ENCODE measurements at regions not wholly inside any gene's neighbourhood (a gene's known extent, or its start where the extent isn't known, plus 50 kb on each side); places are given as distances from the start of the nearest gene placed in this dataset.

DNA sequence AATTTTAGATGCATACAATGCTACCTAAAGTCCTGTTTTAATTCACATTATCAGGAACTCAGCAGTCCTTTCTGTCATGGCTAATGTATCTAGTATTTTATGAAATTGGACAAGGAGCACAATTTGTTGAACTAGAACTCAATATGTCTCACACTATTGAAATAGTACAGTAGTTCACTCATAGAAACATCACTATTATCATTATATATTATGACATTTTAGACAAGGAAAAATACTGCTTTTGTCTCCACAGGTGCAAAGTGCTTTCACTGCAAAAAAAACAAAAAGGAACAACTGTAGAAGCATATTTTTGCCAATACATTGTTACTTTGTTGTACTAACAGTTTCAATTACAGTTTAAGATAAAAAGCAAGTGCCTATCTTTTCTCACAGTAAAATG, 419.2 kb upstream of the CDH19 start:
- Histone ChIP-seq H3K27me3 (ENCODE audit: control insufficient read depth in 2 of 2, insufficient read depth in 2 of 2, low read length in 2 of 2) (no peaks in the 10 kb centered on the region), H3K27ac (ENCODE audit: low read depth, low read length) (no peak overlapping the region), H3K36me3 (ENCODE audit: control insufficient read depth in 2 of 3, insufficient read depth in 3 of 3, low read length in 3 of 3) (no peaks in the 10 kb centered on the region), H3K4me1 (ENCODE audit: control insufficient read depth in 2 of 2, insufficient read depth in 2 of 2, low read length in 2 of 2) (no peaks in the 10 kb centered on the region), H3K4me3 (ENCODE audit: low read length) (no peak overlapping the region), H3K9me3 (ENCODE audit: control insufficient read depth in 2 of 3, low read length in 3 of 3) (no peaks in the 10 kb centered on the region)
- no peak for DNase-seq
- ChIA-PET POLR2A (no interaction called here), CTCF (no interaction called here)
- no peak overlapping the region for H3K4me3 Mint-ChIP-seq
- peaks cover 0 to 5% (median 0%) of the 10 kb centered on the region in 11 donors for H3K9me3 Mint-ChIP-seq
- H3K4me1 Mint-ChIP-seq: no peaks in the 10 kb centered on the region
- H3K36me3 Mint-ChIP-seq: no peaks in the 10 kb centered on the region
- ATAC-seq: no peak
- H3K27me3 Mint-ChIP-seq: no peaks in the 10 kb centered on the region
- no peak overlapping the region for H3K27ac Mint-ChIP-seq
- intact Hi-C loops (cut with micrococcal nuclease): no loop called here

DNA sequence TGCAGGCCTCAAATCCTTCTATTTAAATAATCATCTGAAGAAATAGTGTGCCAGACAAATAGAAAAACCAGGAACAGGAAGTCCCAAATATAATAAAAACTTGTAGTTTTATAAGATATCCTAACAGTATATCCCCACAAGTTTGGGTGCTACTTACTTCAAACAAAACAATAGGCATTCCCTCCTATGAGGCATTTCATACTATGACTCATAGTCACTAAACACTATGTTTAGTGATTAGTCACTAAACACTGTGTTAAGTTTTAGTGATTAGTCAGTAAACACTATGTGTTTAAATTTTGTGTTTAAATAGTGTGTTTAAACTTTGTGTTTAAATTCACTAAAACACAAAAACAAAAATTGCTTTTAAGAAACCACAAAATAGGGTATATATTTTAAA, 407.0 kb upstream of the CDH19 start:
- H3K4me1 ChIP-seq (ENCODE audit: control insufficient read depth in 2 of 2, insufficient read depth in 2 of 2, low read length in 2 of 2): no peaks in the 10 kb centered on the region
- H3K4me3 Mint-ChIP-seq: no peak overlapping the region
- H3K36me3 Mint-ChIP-seq: no peaks in the 10 kb centered on the region
- no peaks in the 10 kb centered on the region for H3K9me3 ChIP-seq (ENCODE audit: control insufficient read depth in 2 of 3, low read length in 3 of 3)
- peaks cover 0 to 2% (median 0%) of the 10 kb centered on the region in 11 donors for H3K9me3 Mint-ChIP-seq
- no peak for ATAC-seq
- no peaks in the 10 kb centered on the region for H3K36me3 ChIP-seq (ENCODE audit: control insufficient read depth in 2 of 3, insufficient read depth in 3 of 3, low read length in 3 of 3)
- H3K27ac Mint-ChIP-seq: no peak overlapping the region
- no peaks in the 10 kb centered on the region for H3K4me1 Mint-ChIP-seq
- intact Hi-C loops (cut with micrococcal nuclease): no loop called here
- DNase-seq: no peak
- no peaks in the 10 kb centered on the region for H3K27me3 ChIP-seq (ENCODE audit: control insufficient read depth in 2 of 2, insufficient read depth in 2 of 2, low read length in 2 of 2)
- no peak overlapping the region for H3K4me3 ChIP-seq (ENCODE audit: low read length)
- H3K27ac ChIP-seq (ENCODE audit: low read depth, low read length): no peak overlapping the region
- CTCF ChIA-PET: no interaction called here
- POLR2A ChIA-PET: no interaction called here
- H3K27me3 Mint-ChIP-seq: no peaks in the 10 kb centered on the region

DNA sequence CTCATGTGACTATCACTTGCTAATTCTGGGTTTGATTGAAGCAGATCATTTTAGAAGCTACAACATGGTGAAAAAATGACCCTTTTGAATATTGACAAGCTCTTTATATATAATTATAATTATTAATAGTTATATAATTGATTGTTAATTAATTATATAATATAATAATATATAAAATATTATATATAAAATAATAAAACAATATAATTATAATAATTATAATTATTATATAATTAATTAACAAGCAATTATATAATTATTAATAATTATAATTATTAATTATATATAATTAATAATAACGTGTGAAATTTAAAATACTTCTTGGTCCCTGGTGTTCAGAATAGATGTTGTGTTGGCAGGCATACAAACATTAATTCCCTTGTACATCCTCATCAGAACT, 404.1 kb upstream of the CDH19 start:
- H3K4me1 ChIP-seq (ENCODE audit: control insufficient read depth in 2 of 2, insufficient read depth in 2 of 2, low read length in 2 of 2): no peaks in the 10 kb centered on the region
- H3K27ac Mint-ChIP-seq: no peak overlapping the region
- no peak overlapping the region for H3K4me3 ChIP-seq (ENCODE audit: low read length)
- peaks cover 0 to 4% (median 0%) of the 10 kb centered on the region in 11 donors for H3K9me3 Mint-ChIP-seq
- H3K36me3 ChIP-seq (ENCODE audit: control insufficient read depth in 2 of 3, insufficient read depth in 3 of 3, low read length in 3 of 3): no peaks in the 10 kb centered on the region
- ATAC-seq (no peak), DNase-seq (no peak)
- ChIA-PET POLR2A (no interaction called here), CTCF (no interaction called here)
- H3K27me3 Mint-ChIP-seq: no peaks in the 10 kb centered on the region
- H3K4me1 Mint-ChIP-seq: no peaks in the 10 kb centered on the region
- no peaks in the 10 kb centered on the region for H3K27me3 ChIP-seq (ENCODE audit: control insufficient read depth in 2 of 2, insufficient read depth in 2 of 2, low read length in 2 of 2)
- H3K4me3 Mint-ChIP-seq: no peak overlapping the region
- intact Hi-C loops (cut with micrococcal nuclease): no loop called here
- no peak overlapping the region for H3K27ac ChIP-seq (ENCODE audit: low read depth, low read length)
- H3K36me3 Mint-ChIP-seq: no peaks in the 10 kb centered on the region
- no peaks in the 10 kb centered on the region for H3K9me3 ChIP-seq (ENCODE audit: control insufficient read depth in 2 of 3, low read length in 3 of 3)

DNA sequence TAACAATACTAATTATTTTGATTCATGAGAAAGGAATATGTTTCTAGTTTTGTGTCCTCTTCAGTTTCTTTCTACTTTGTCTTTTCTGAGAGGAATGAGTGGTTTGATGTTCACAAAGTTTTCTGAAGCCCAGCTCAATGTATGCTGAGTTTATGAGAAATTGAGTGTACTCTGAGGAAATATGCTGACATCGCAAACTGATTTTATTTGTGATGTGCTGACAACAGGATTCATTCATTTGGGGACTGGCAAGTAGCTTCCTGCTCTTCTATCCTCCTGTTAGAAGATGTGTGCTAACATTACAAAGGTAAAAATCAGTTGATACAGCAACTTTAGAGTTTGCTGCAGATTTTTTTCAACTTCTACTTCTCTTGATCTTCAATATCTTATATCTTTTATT, 403.2 kb upstream of the CDH19 start:
- Mint-ChIP-seq H3K4me3 (no peak overlapping the region), H3K27ac (no peak overlapping the region), H3K36me3 (no peaks in the 10 kb centered on the region), H3K27me3 (no peaks in the 10 kb centered on the region), H3K4me1 (no peaks in the 10 kb centered on the region), H3K9me3 (peaks cover 0 to 5% (median 0%) of the 10 kb centered on the region in 11 donors)
- intact Hi-C loops (cut with micrococcal nuclease): no loop called here
- Histone ChIP-seq H3K27me3 (ENCODE audit: control insufficient read depth in 2 of 2, insufficient read depth in 2 of 2, low read length in 2 of 2) (no peaks in the 10 kb centered on the region), H3K4me3 (ENCODE audit: low read length) (no peak overlapping the region), H3K9me3 (ENCODE audit: control insufficient read depth in 2 of 3, low read length in 3 of 3) (no peaks in the 10 kb centered on the region), H3K27ac (ENCODE audit: low read depth, low read length) (no peak overlapping the region), H3K36me3 (ENCODE audit: control insufficient read depth in 2 of 3, insufficient read depth in 3 of 3, low read length in 3 of 3) (no peaks in the 10 kb centered on the region), H3K4me1 (ENCODE audit: control insufficient read depth in 2 of 2, insufficient read depth in 2 of 2, low read length in 2 of 2) (no peaks in the 10 kb centered on the region)
- ChIA-PET POLR2A (no interaction called here), CTCF (no interaction called here)
- no peak for DNase-seq
- no peak for ATAC-seq

DNA sequence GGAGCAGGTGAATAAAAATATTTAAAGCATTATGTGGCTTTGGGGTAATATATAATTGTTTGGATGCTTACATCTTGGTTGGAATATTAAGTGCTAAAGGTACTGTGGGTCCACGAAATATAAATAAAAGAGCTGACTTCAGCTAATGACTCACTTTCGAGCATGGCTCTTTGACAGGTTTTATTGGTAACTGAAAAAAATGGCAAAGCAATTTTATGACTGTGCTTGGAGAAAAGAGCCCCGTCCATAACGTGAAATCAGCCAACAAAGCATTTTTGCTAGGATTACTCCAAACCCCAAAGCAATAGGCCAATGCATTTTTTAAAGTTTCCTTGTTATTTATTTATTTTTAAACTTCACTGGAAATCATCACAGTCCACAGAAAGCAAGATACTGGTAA, 397.2 kb upstream of the CDH19 start:
- no peak for DNase-seq
- Histone ChIP-seq H3K4me1 (ENCODE audit: control insufficient read depth in 2 of 2, insufficient read depth in 2 of 2, low read length in 2 of 2) (no peaks in the 10 kb centered on the region), H3K36me3 (ENCODE audit: control insufficient read depth in 2 of 3, insufficient read depth in 3 of 3, low read length in 3 of 3) (no peaks in the 10 kb centered on the region), H3K4me3 (ENCODE audit: low read length) (no peak overlapping the region), H3K27me3 (ENCODE audit: control insufficient read depth in 2 of 2, insufficient read depth in 2 of 2, low read length in 2 of 2) (no peaks in the 10 kb centered on the region), H3K9me3 (ENCODE audit: control insufficient read depth in 2 of 3, low read length in 3 of 3) (no peaks in the 10 kb centered on the region), H3K27ac (ENCODE audit: low read depth, low read length) (no peak overlapping the region)
- Mint-ChIP-seq H3K4me3 (no peak overlapping the region), H3K27ac (no peak overlapping the region), H3K4me1 (no peaks in the 10 kb centered on the region), H3K27me3 (no peaks in the 10 kb centered on the region), H3K36me3 (no peaks in the 10 kb centered on the region), H3K9me3 (peaks cover 0 to 18% (median 2%) of the 10 kb centered on the region in 11 donors)
- intact Hi-C loops (cut with micrococcal nuclease): no loop called here
- no peak for ATAC-seq
- ChIA-PET CTCF (no interaction called here), POLR2A (no interaction called here)

DNA sequence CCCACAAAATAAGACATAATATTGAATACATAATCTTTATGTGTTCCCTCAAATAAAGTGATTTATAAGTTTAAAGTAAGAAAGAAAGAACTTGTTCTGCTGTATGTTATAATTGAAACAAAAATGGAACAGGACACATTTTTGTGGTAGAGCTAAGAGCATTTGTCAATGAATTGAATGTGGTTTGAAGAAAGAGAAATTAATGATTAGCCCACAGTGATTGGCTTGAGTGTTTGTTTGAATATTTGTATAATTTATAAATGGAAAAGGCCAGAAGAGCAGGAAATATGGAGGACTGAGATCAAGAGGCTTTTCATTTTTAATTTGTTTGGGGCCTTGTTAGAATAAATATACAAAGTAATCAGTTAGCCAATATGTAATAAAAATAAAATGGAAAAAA, 395.1 kb upstream of the CDH19 start:
- Histone ChIP-seq H3K4me3 (ENCODE audit: low read length) (no peak overlapping the region), H3K27me3 (ENCODE audit: control insufficient read depth in 2 of 2, insufficient read depth in 2 of 2, low read length in 2 of 2) (no peaks in the 10 kb centered on the region), H3K4me1 (ENCODE audit: control insufficient read depth in 2 of 2, insufficient read depth in 2 of 2, low read length in 2 of 2) (no peaks in the 10 kb centered on the region), H3K9me3 (ENCODE audit: control insufficient read depth in 2 of 3, low read length in 3 of 3) (no peaks in the 10 kb centered on the region), H3K27ac (ENCODE audit: low read depth, low read length) (no peak overlapping the region), H3K36me3 (ENCODE audit: control insufficient read depth in 2 of 3, insufficient read depth in 3 of 3, low read length in 3 of 3) (no peaks in the 10 kb centered on the region)
- Mint-ChIP-seq H3K27me3 (peaks cover 0 to 4% (median 0%) of the 10 kb centered on the region in 5 donors), H3K4me3 (no peak overlapping the region), H3K27ac (no peak overlapping the region), H3K9me3 (peaks cover 0 to 16% (median 4%) of the 10 kb centered on the region in 11 donors), H3K4me1 (no peaks in the 10 kb centered on the region), H3K36me3 (no peaks in the 10 kb centered on the region)
- intact Hi-C loops (cut with micrococcal nuclease): no loop called here
- ATAC-seq (no peak), DNase-seq (no peak)
- CTCF ChIA-PET: no interaction called here
- POLR2A ChIA-PET: no interaction called here

DNA sequence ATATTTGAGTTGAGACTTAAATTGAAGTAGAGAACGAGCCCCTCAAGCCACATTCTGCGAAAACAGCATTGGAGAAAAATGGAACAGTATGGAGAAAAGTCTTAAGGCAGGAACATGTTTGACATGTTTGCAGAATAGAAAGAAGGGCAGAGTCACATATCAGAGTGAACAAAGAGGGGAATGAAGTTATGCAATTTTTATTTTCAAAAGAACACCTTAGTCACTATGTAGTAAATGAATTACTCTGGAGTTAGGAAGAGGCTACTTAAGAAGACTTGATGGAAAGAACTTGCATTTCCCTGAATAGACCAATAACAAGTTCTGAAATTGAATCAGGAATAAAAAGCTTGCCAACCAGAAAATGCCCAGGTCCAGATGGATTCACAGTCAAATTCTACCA, 391.4 kb upstream of the CDH19 start:
- H3K27ac Mint-ChIP-seq: no peak overlapping the region
- Histone ChIP-seq H3K27ac (ENCODE audit: low read depth, low read length) (no peak overlapping the region), H3K4me1 (ENCODE audit: control insufficient read depth in 2 of 2, insufficient read depth in 2 of 2, low read length in 2 of 2) (no peaks in the 10 kb centered on the region), H3K27me3 (ENCODE audit: control insufficient read depth in 2 of 2, insufficient read depth in 2 of 2, low read length in 2 of 2) (no peaks in the 10 kb centered on the region), H3K9me3 (ENCODE audit: control insufficient read depth in 2 of 3, low read length in 3 of 3) (no peaks in the 10 kb centered on the region), H3K4me3 (ENCODE audit: low read length) (no peak overlapping the region), H3K36me3 (ENCODE audit: control insufficient read depth in 2 of 3, insufficient read depth in 3 of 3, low read length in 3 of 3) (no peaks in the 10 kb centered on the region)
- peaks cover 0 to 4% (median 0%) of the 10 kb centered on the region in 5 donors for H3K27me3 Mint-ChIP-seq
- intact Hi-C loops (cut with micrococcal nuclease): no loop called here
- ChIA-PET POLR2A (no interaction called here), CTCF (no interaction called here)
- H3K4me1 Mint-ChIP-seq: no peaks in the 10 kb centered on the region
- H3K36me3 Mint-ChIP-seq: no peaks in the 10 kb centered on the region
- no peak for DNase-seq
- no peak overlapping the region for H3K4me3 Mint-ChIP-seq
- no peak for ATAC-seq
- peaks cover 0 to 16% (median 3%) of the 10 kb centered on the region in 11 donors for H3K9me3 Mint-ChIP-seq
